ENCODE measurements at regions not wholly inside any gene's neighbourhood (a gene's known extent, or its start where the extent isn't known, plus 50 kb on each side); places are given as distances from the start of the nearest gene placed in this dataset.

GRCh38 chr6:150745896-150746295 is 119.6 kb upstream of the MTHFD1L start:
- no peak overlapping the region for H3K27ac ChIP-seq
- intact Hi-C loops (cut with DNase I) = no loop called here
- no peak for TF ChIP-seq CTCF (IDR thresholded peaks at IDR 0.05)

GRCh38 chr6:150747155-150747554 is 118.3 kb upstream of the MTHFD1L start:
- no peak overlapping the region for H3K4me3 ChIP-seq
- H3K27me3 ChIP-seq = no peaks in the 10 kb centered on the region
- intact Hi-C loops (cut with DNase I) = no loop called here
- H3K4me1 ChIP-seq = no peaks in the 10 kb centered on the region
- H3K36me3 ChIP-seq = no peaks in the 10 kb centered on the region
- no peak for TF ChIP-seq CTCF (IDR thresholded peaks at IDR 0.05)
- DNase-seq = peak; percentile 32
- H3K27ac ChIP-seq = no peak overlapping the region
- H3K9ac ChIP-seq (ENCODE audit: low read depth in 2 of 2, low read length in 2 of 2) = no peak overlapping the region
- H3K9me3 ChIP-seq = no peaks in the 10 kb centered on the region

More at GRCh38 chr6:150745896-150746295, 119.6 kb upstream of the MTHFD1L start:
- Histone ChIP-seq H3K9ac (ENCODE audit: low read depth in 2 of 2, low read length in 2 of 2) (no peak overlapping the region), H3K4me1 (no peaks in the 10 kb centered on the region), H3K36me3 (no peaks in the 10 kb centered on the region), H3K4me3 (no peak overlapping the region), H3K27me3 (no peaks in the 10 kb centered on the region), H3K9me3 (no peaks in the 10 kb centered on the region)
- DNase-seq = no peak

GRCh38 chr6:150749091-150749670 is 116.3 kb upstream of the MTHFD1L start:
- intact Hi-C loops (cut with DNase I) = no loop called here
- H3K9ac ChIP-seq (ENCODE audit: low read depth in 2 of 2, low read length in 2 of 2) = no peak overlapping the region
- H3K4me1 ChIP-seq = no peaks in the 10 kb centered on the region
- H3K36me3 ChIP-seq = no peaks in the 10 kb centered on the region
- TF ChIP-seq CTCF (IDR thresholded peaks at IDR 0.05) = no peak
- no peak overlapping the region for H3K27ac ChIP-seq
- H3K4me3 ChIP-seq = no peak overlapping the region
- H3K9me3 ChIP-seq = no peaks in the 10 kb centered on the region
- DNase-seq = peak; percentile 32
- H3K27me3 ChIP-seq = no peaks in the 10 kb centered on the region

GRCh38 chr6:150751296-150751695 is 114.2 kb upstream of the MTHFD1L start:
- TF ChIP-seq CTCF (IDR thresholded peaks at IDR 0.05) = no peak
- H3K36me3 ChIP-seq = no peaks in the 10 kb centered on the region

GRCh38 chr6:150752409-150752808 is 113.1 kb upstream of the MTHFD1L start:
- H3K9ac ChIP-seq (ENCODE audit: low read depth in 2 of 2, low read length in 2 of 2) = no peak overlapping the region

More at GRCh38 chr6:150751296-150751695, 114.2 kb upstream of the MTHFD1L start:
- Histone ChIP-seq H3K4me1 (no peaks in the 10 kb centered on the region), H3K4me3 (no peak overlapping the region), H3K9me3 (no peaks in the 10 kb centered on the region), H3K27me3 (no peaks in the 10 kb centered on the region), H3K27ac (no peak overlapping the region), H3K9ac (ENCODE audit: low read depth in 2 of 2, low read length in 2 of 2) (no peak overlapping the region)
- DNase-seq = no peak
- intact Hi-C loops (cut with DNase I) = no loop called here

More at GRCh38 chr6:150752409-150752808, 113.1 kb upstream of the MTHFD1L start:
- Histone ChIP-seq H3K9me3 (no peaks in the 10 kb centered on the region), H3K27ac (no peak overlapping the region), H3K4me1 (no peaks in the 10 kb centered on the region), H3K36me3 (no peaks in the 10 kb centered on the region), H3K4me3 (no peak overlapping the region), H3K27me3 (no peaks in the 10 kb centered on the region)
- TF ChIP-seq CTCF (IDR thresholded peaks at IDR 0.05) = no peak
- no peak for DNase-seq
- intact Hi-C loops (cut with DNase I) = no loop called here

All from colonic mucosa (tissue), 4 donors.